HL-60 (cell line): ENCODE measurements at regions not wholly inside any gene's neighbourhood (a gene's known extent, or its start where the extent isn't known, plus 50 kb on each side); places are given as distances from the start of the nearest gene placed in this dataset.

Experiments used
- DNase-seq, 2 experiments: peaks; one replicate each; pipeline ENCODE4 v3.0.0-alpha.2; 2010 to 2020; ENCODE audit warnings: low read depth in 1 of 2, low spot score in 1 of 2
- H3K27ac ChIP-seq: fragments of 250-450 bp; sonication (Bioruptor Pico); replicated peaks from 2 replicates; pipeline ENCODE4 v1.5.1; 2020; ENCODE audit warnings: mild to moderate bottlenecking, moderate library complexity
- H3K27me3 ChIP-seq: fragments of 250-450 bp; sonication (Bioruptor Pico); 2 replicates; pipeline ENCODE4 v1.5.1; 2021; ENCODE audit warnings: mild to moderate bottlenecking, moderate library complexity; ENCODE audit not compliant: insufficient read depth, poor library complexity, severe bottlenecking
- H3K4me3 ChIP-seq: replicated peaks from 2 replicates; pipeline ENCODE4 v1.5.1; 2011; ENCODE audit warnings: mild to moderate bottlenecking, control low read depth, low read length; ENCODE audit not compliant: insufficient read depth
- CTCF ChIP-seq: IDR thresholded peaks from one replicate; pipeline ENCODE4 v1.5.1; 2011; ENCODE audit warnings: low read length, control low read depth, inconsistent platforms; ENCODE audit not compliant: insufficient read depth
- GABPA ChIP-seq: IDR thresholded peaks from 2 replicates; pipeline ENCODE4 v1.6.1; 2012; ENCODE audit warnings: low read depth
- POLR2AphosphoS5 ChIP-seq: IDR thresholded peaks from 2 replicates; pipeline ENCODE4 v1.6.1; 2012; ENCODE audit warnings: low read depth
- REST ChIP-seq: IDR thresholded peaks from 2 replicates; pipeline ENCODE4 v1.6.1; 2012; ENCODE audit warnings: low read depth; ENCODE audit not compliant: insufficient replicate concordance
- SPI1 ChIP-seq: IDR thresholded peaks from 2 replicates; pipeline ENCODE4 v1.6.1; 2012; ENCODE audit warnings: low read depth, mild to moderate bottlenecking, borderline replicate concordance

- no peaks in the 10 kb centered on the region for H3K27me3 ChIP-seq
- no peak overlapping the region for H3K4me3 ChIP-seq
- DNase-seq = no peak
- H3K27ac ChIP-seq = no peak overlapping the region
- TF ChIP-seq GABPA (no peak), SPI1 (no peak), REST (no peak), CTCF (no peak), POLR2AphosphoS5 (no peak)
Measured at GRCh38 chr13:64459778-64460177, 2770.4 kb downstream of the PCDH9 start.

- H3K4me3 ChIP-seq = no peak overlapping the region
- no peaks in the 10 kb centered on the region for H3K27me3 ChIP-seq
- DNase-seq = no peak
- TF ChIP-seq POLR2AphosphoS5 (no peak), SPI1 (no peak), REST (no peak), GABPA (no peak), CTCF (no peak)
- no peak overlapping the region for H3K27ac ChIP-seq
Measured at GRCh38 chr13:64457976-64458375, 2772.2 kb downstream of the PCDH9 start.

GRCh38 chr13:64455124-64455523 is 2775.0 kb downstream of the PCDH9 start:
- no peak overlapping the region for H3K4me3 ChIP-seq
- no peak for DNase-seq
- H3K27ac ChIP-seq = no peak overlapping the region
- TF ChIP-seq POLR2AphosphoS5 (no peak), REST (no peak), GABPA (no peak), SPI1 (no peak), CTCF (no peak)
- no peaks in the 10 kb centered on the region for H3K27me3 ChIP-seq
